ENCODE measurements at regions not wholly inside any gene's neighbourhood (a gene's known extent, or its start where the extent isn't known, plus 50 kb on each side); places are given as distances from the start of the nearest gene placed in this dataset.

DNA sequence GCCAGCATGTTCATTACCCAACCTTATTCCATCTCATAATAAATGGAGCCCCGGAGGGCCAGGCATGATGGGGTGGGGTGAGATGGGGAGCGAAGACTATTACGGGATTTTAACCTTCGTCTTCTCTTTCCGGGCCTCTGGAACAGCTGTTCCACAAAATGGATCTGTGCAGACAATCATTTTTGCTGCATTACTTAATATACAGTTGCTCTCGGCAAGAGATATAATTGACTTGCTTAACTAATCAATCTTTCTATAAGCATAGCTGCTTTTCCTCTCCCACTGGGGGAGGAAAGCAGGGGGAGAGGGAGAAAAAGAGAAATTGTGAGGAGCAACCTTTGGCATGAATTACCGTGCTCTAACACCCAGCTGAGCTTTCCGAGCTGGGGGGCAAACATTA, 440.4 kb downstream of the BUD13 start:
- TF ChIP-seq, protein P1, sequence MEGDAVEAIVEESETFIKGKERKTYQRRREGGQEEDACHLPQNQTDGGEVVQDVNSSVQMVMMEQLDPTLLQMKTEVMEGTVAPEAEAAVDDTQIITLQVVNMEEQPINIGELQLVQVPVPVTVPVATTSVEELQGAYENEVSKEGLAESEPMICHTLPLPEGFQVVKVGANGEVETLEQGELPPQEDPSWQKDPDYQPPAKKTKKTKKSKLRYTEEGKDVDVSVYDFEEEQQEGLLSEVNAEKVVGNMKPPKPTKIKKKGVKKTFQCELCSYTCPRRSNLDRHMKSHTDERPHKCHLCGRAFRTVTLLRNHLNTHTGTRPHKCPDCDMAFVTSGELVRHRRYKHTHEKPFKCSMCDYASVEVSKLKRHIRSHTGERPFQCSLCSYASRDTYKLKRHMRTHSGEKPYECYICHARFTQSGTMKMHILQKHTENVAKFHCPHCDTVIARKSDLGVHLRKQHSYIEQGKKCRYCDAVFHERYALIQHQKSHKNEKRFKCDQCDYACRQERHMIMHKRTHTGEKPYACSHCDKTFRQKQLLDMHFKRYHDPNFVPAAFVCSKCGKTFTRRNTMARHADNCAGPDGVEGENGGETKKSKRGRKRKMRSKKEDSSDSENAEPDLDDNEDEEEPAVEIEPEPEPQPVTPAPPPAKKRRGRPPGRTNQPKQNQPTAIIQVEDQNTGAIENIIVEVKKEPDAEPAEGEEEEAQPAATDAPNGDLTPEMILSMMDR (IDR thresholded peaks at IDR 0.05; ENCODE audit: control extremely low read depth, extremely low read depth, low read depth, missing control alignments) = no peak
- ChIA-PET CTCF (interaction anchor here (1.4 kb wide), 1 partner anchor 132 kb away, joined by 3 read pairs; no protein-coding TSS in a partner anchor), POLR2A (no interaction called here)
- no peak for DNase-seq (ENCODE audit: extremely low spot score)

DNA sequence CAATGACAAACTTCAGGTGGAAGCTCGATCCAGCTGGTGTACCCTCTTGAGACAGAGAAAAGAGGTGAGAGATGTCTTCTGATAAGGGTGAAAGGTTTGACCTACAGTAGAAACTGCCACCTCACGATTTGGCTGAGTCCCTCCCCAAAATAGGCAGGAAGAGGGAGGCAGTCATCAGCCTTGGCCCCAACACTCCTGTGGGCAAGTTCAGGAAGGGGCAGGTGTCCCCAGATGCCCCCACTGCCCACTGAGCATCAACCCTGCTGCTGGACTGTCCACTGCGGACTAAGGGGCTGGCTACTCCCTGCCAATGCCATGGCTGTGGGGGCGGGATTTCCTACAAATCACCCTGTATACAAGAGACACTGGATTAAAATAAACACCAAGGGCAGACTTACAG, 441.4 kb downstream of the BUD13 start:
- ChIA-PET POLR2A (no interaction called here), CTCF (interaction anchor here (1.4 kb wide), 1 partner anchor 133 kb away, joined by 3 read pairs; no protein-coding TSS in a partner anchor)
- TF ChIP-seq, protein P1 (IDR thresholded peaks at IDR 0.05; ENCODE audit: control extremely low read depth, extremely low read depth, low read depth, missing control alignments) = no peak
- DNase-seq (ENCODE audit: extremely low spot score) = no peak

DNA sequence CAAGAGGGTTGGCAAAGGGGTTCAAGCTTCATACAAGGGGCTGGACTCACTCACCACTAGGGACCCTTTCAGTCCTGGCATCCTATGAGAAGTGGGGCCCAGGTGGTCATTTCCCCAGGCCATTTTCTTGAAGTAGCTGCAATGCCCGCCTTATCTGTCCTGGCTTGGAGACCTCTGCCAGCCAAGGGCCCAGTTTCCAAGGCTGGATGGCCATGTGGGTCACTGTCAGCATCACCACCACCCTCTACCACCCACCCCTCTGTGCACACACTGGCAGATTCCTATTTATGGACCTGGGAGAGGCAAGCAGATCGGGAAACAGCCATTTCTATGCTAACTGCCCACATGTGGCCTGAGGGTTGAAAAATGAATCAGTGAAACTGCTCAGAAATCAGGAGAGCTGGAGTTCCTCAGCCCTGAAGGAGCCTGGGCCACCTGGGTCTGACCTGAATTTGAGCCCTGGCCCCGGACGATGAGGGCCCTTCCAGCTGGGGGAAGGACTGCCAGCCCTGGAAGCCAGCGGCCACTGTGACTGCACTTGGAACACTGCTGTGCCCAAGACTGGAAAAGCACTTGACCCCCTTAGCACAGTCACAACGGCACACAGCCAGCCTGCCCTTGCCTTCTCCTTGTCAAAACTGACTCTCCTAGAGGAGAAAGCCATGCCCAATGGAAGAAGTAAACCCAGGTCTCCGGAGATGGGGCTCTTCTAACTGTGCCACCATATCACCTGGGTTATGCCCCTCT, 442.2 kb downstream of the BUD13 start:
- TF ChIP-seq, protein P1 (IDR thresholded peaks at IDR 0.05; ENCODE audit: control extremely low read depth, extremely low read depth, low read depth, missing control alignments) = no peak
- CTCF ChIA-PET = no interaction called here
- POLR2A ChIA-PET = no interaction called here
- DNase-seq (ENCODE audit: extremely low spot score) = no peak

DNA sequence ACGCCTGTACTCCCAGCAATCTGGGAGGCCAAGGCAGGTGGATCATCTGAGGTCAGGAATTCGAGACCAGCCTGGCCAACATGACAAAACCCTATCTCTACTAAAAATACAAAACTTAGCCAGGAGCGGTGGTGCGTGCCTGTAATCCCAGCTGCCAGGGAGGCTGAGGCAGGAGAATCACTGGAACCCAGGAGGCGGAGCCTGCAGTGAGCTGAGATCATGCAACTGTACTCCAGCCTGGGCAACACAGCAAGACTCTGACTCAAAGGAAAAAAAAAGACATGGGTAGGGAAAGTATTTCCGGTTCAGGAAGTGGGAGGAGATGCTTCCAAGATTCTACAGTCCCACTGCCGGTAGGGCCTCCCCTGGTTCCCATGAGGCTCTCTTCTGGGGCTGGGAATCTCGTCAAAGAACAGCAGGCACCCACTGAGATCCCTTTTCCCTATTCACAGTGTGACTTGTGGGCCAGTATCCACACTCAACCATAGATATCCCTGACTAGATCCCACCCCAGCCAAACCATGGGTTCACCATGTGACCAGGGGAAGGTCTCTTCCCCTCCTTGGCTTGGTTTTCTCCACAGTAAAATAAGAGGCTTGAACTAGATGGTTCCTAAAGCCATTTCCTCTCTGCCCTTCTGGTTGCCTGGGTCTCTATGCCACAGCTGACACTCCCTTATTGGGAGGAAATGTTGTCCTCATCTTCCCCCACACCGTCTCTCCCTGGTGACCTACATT, 443.3 kb downstream of the BUD13 start:
- CTCF ChIA-PET = interaction anchor here (1.3 kb wide), 1 partner anchor 11 kb away, joined by 3 read pairs; no protein-coding TSS in a partner anchor
- POLR2A ChIA-PET = no interaction called here
- DNase-seq (ENCODE audit: extremely low spot score) = no peak
- TF ChIP-seq, protein P1 (IDR thresholded peaks at IDR 0.05; ENCODE audit: control extremely low read depth, extremely low read depth, low read depth, missing control alignments) = no peak

DNA sequence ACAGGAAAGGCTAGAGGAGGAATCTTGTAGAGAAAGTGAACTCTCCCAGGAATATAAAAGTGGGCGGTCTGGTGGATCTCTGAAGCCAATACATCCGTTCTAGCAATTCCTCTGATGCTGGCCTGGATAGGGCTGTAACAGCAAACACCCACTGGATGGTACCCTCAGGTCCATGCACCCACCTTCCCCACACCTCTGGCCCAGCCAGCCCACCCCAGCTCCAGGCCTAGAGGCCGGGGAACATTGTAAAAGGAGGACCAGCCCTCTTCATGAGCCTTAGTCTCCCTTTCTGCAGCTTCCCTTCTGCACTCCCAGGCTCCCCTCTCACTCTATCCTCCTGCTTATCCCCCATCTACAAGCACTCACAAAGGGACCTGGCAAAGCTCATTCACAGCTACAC, 443.9 kb downstream of the BUD13 start:
- DNase-seq (ENCODE audit: extremely low spot score) = no peak
- POLR2A ChIA-PET = no interaction called here
- CTCF ChIA-PET = interaction anchor here (1.3 kb wide), 1 partner anchor 11 kb away, joined by 3 read pairs; no protein-coding TSS in a partner anchor
- TF ChIP-seq, protein P1 (IDR thresholded peaks at IDR 0.05; ENCODE audit: control extremely low read depth, extremely low read depth, low read depth, missing control alignments) = no peak

DNA sequence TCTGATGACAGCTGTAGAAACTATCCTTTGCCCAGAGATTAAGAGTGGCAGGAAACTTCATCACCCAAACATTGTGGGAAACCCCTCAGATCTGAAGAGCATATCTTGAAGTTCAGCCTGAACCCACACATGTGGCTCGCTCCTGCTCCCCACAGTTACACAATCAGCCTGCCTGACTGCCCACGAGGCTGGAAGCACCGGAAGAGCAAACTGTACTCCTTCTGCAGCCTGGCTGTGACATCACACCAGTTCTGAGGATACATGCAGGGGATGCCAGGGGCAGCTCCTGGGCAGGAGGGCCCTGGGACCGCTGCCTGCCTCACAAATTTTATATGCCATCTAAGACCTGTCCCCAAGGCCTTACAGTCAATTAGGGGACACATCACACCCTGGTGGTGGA, 444.4 kb downstream of the BUD13 start:
- TF ChIP-seq, protein P1 (IDR thresholded peaks at IDR 0.05; ENCODE audit: control extremely low read depth, extremely low read depth, low read depth, missing control alignments) = no peak
- ChIA-PET POLR2A (no interaction called here), CTCF (interaction anchor here (1.3 kb wide), 1 partner anchor 10 kb away, joined by 3 read pairs; no protein-coding TSS in a partner anchor)
- no peak for DNase-seq (ENCODE audit: extremely low spot score)

Data from GM10248 (cell line).